ENCODE measurements at regions not wholly inside any gene's neighbourhood (a gene's known extent, or its start where the extent isn't known, plus 50 kb on each side); places are given as distances from the start of the nearest gene placed in this dataset.

GRCh38 chr4:180665994-180666824 is 1577.0 kb upstream of the TENM3 start:
- 10 to 17% methylated on average over 7 of the region's 7 CpGs for WGBS, 2 donors
- no peak for TF ChIP-seq POLR2A (IDR thresholded peaks at IDR 0.05)
- TF ChIP-seq CTCF (IDR thresholded peaks at IDR 0.05): peak; percentile 13 to 48 (median 37)

GRCh38 chr4:180668732-180669131 is 1574.5 kb upstream of the TENM3 start:
- H3K27me3 ChIP-seq: no peaks in the 10 kb centered on the region
- intact Hi-C loops (cut with DNase I): no loop called here
- TF ChIP-seq POLR2A (IDR thresholded peaks at IDR 0.05) (no peak), CTCF (IDR thresholded peaks at IDR 0.05) (no peak)
- H3K9me3 ChIP-seq: no peaks in the 10 kb centered on the region
- WGBS, 2 donors: 83% methylated on average over 14 of the region's 14 CpGs
- ATAC-seq: no peak
- H3K36me3 ChIP-seq (replicated peaks in 1 of 2; ENCODE audit: insufficient read depth in 1 of 2, low read depth in 2 of 2): no peaks in the 10 kb centered on the region
- H3K4me3 ChIP-seq: no peak overlapping the region
- peaks cover 5% of the 10 kb centered on the region for H3K4me1 ChIP-seq
- DNase-seq: peak in 1 of 4 donors; percentile 11
- H3K27ac ChIP-seq: no peak overlapping the region

More at GRCh38 chr4:180665994-180666824, 1577.0 kb upstream of the TENM3 start:
- Histone ChIP-seq H3K27me3 (no peaks in the 10 kb centered on the region), H3K4me3 (no peak overlapping the region), H3K27ac (no peak overlapping the region), H3K4me1 (peaks cover 5% of the 10 kb centered on the region), H3K36me3 (replicated peaks in 1 of 2; ENCODE audit: insufficient read depth in 1 of 2, low read depth in 2 of 2) (no peaks in the 10 kb centered on the region), H3K9me3 (no peaks in the 10 kb centered on the region)
- intact Hi-C loops (cut with DNase I): no loop called here
- ATAC-seq (peak; percentile 73), DNase-seq (peak in 2 of 4 donors; percentile 13 to 37)

- no peaks in the 10 kb centered on the region for H3K36me3 ChIP-seq (replicated peaks in 1 of 2; ENCODE audit: insufficient read depth in 1 of 2, low read depth in 2 of 2)
- H3K27ac ChIP-seq: no peak overlapping the region
- WGBS, 2 donors: 50 to 59% methylated on average over 4 of the region's 4 CpGs
- ATAC-seq: no peak
- H3K9me3 ChIP-seq: no peaks in the 10 kb centered on the region
- H3K4me3 ChIP-seq: no peak overlapping the region
- H3K4me1 ChIP-seq: peaks cover 5% of the 10 kb centered on the region
- no peak for TF ChIP-seq CTCF (IDR thresholded peaks at IDR 0.05)
- no peaks in the 10 kb centered on the region for H3K27me3 ChIP-seq
- DNase-seq: no peak
- intact Hi-C loops (cut with DNase I): no loop called here
Observed at GRCh38 chr4:180669680-180670079, 1573.5 kb upstream of the TENM3 start.

GRCh38 chr4:180674619-180675358 is 1568.4 kb upstream of the TENM3 start:
- intact Hi-C loops (cut with DNase I): no loop called here
- ATAC-seq: no peak
- TF ChIP-seq POLR2A (IDR thresholded peaks at IDR 0.05): no peak
- TF ChIP-seq CTCF (IDR thresholded peaks at IDR 0.05): no peak

More at GRCh38 chr4:180674619-180675358, 1568.4 kb upstream of the TENM3 start:
- H3K27me3 ChIP-seq: no peaks in the 10 kb centered on the region
- H3K36me3 ChIP-seq (replicated peaks in 1 of 2; ENCODE audit: insufficient read depth in 1 of 2, low read depth in 2 of 2): no peaks in the 10 kb centered on the region
- no peak overlapping the region for H3K4me3 ChIP-seq
- 37 to 39% methylated on average over 4 of the region's 4 CpGs for WGBS, 2 donors
- no peaks in the 10 kb centered on the region for H3K9me3 ChIP-seq
- no peak overlapping the region for H3K27ac ChIP-seq
- DNase-seq: no peak
- H3K4me1 ChIP-seq: no peaks in the 10 kb centered on the region
